OCI-M2 (cell line): ENCODE measurements at regions not wholly inside any gene's neighbourhood (a gene's known extent, or its start where the extent isn't known, plus 50 kb on each side); places are given as distances from the start of the nearest gene placed in this dataset.

Source experiments
- DNase-seq: peaks from one replicate; lab custom pipeline; 2025; ENCODE audit not compliant: unreplicated experiment; lab: John Stamatoyannopoulos, UW

GRCh38 chr2:42880738-42881690 is 88.6 kb upstream of the HAAO start:
- no peak for DNase-seq

DNA sequence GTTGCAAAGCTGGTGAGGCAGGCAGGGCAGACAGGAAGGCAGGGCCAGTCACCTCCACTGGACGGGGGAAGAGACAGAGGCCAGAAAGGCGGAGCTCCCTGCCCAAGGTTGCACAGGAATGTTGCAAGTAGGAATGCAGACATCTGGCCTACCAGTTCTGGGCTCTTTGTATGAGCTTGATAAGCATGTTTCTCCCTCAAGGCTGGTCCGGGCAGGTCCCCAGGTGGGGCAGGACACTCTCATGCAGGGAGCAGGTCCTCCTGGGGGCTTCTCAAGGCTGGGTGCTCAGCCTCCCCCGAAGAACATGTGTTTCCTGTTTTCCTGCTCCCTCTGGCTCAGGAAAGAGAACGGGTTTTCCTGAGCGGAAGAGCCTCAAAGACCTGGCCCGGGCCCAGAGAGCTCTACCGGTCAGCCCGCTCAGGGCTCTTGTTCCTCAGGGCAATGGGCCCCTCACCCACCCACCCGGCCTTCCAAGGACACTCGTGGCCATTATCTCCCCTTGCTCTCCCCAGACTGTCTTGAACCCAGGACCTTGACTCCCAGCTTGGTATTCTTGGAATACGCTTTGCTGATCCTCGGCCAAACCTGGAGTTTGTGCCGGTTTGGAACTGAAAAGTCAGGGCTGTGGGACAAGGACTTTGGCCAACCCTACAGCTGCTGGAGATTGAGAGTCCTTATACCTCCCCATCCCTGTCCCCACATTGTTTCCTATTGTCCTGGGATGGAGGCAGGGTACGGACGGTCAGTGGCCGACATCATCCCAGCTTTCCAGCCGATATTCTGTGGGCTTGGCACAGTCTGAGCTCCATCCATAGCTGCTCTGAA is 87.7 kb upstream of the HAAO start:
- DNase-seq: no peak

- no peak for DNase-seq
Measured at GRCh38 chr2:42879121-42879705, 86.8 kb upstream of the HAAO start.

DNA sequence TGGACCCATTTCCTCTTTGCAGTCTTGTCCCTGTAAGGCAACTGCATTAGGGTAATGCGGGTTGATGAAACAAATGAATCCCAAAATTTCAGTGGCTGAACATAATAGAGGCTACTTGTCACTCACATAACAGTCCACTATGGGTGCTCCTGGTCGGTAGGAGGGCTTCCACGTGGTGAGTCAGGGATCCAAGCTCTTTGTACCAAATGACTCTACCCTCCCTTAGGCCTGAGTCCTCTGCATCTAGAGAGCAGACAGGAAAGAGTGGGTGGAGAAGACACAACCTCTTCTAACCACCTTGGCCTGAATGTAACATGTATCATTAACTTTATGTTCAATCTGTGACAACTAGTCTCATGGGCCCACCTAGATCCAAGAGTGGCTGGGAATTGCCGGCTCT is 86.2 kb upstream of the HAAO start:
- DNase-seq: no peak

- DNase-seq: no peak
Measured at GRCh38 chr2:42877936-42878335, 85.6 kb upstream of the HAAO start.

DNA sequence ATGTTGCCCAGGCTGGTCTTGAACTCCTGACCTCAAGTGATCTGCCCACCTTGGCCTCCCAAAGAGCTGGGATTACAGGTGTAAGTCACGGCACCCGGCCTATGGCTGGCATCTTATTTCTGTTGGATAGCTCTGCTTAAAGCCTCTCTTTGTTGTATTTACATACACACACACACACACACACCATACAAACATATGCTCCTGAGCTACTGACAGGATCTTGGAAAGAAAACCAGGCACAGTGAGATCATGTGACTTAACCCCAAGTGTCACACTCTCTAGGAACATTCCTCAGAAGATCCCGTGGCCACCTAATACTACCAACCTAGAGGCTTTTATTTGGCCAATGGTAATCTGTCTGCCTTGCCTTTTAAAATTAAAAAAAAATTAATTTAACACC is 85.1 kb upstream of the HAAO start:
- DNase-seq: no peak

DNA sequence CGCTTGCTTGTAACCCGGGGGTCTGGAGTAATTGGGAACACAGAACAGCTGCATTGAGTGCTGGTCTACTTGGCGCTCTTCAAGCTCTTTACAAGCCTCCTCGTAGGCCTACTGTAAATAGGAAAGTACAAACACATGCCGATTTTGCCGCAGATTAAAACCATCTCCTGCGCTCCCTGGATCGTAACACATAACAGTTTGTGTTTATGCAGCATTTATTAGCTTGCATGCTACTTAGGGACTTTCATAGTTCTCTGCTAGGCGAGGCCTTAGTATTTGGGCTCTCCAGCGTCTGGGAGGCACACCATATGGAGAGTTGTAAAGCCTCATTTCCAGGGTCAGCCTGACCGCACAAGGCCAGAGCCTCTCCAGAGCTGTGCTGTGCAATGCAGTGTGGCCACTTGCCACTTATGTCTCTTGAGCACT is 84.0 kb upstream of the HAAO start:
- DNase-seq: no peak

DNA sequence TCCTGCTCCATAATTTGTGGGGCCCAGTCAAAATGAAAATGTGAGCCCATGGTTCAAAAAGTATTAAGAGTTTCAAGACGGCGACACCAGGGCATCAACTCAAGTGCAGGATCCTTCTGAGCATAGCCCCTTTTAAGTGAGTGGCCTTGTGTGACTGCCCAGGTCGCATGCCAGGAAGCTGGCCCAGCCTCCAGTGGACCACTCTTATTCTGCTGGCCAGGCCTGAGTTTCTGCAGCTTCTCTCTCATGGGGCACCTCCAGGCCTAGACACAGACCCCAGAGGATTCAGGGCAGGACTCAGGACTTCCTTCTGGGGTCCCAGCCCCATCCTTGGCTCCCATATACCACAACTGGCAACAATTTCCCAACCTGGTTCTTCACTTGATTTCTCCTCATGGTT is 83.5 kb upstream of the HAAO start:
- no peak for DNase-seq

DNA sequence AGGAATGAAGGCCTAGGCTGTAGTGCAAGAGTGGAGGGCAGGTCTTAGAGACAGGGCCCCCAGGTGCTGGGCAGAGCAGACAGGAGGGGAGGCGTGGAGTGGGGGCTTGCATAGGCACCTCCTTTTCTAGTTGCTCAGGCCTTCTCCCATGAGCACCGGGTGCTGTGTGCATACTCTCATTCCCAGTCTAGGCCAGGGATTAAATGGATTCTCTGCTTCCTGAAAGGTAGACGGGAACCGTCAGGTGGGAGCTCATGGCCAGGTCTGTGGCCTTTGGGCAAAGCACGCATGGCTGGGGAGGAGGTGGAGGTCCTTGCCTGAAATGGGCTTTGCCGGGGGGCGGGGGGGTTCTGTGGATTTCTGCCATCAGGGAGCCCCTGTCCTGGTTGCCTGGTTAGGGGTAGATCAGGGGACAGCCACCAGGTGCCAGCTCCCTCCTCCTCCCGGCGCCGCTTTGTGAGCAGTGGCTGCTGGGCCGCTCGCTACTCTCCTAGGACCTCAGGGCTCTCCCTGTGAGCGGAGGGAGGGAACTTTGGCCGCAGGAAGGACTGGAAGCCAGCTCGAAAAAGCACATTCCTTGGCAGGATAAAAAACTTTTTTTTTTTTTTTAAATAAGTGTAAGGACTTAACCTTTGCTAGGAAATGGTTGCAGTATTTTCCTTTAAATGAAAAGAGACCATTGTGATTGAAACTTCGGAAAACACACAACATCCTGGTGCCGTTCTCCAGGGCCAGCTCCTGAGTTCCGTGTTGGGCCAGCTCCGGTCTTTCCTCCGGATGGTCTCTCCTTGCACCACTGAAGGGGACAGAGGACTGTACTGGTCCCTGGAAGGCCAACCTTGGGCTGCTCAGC is 82.8 kb upstream of the HAAO start:
- no peak for DNase-seq

DNA sequence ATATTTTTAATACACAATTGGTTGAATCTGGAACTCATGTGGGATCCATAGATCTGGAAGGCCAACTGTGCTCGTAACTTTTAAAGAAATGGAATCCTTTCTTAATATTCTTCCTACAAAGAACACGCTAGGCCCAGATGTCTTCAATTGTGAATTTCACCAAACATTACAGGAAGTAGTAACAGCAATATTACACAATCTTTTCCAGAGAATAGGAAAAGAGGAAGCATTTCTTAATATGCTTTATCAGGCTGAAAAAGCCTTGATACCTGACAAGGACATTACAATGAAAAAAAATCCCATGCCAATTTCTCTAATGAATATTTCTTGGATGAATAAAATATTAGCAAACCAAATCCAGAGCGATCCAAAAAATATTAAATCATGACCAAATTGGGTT is 80.3 kb upstream of the HAAO start:
- no peak for DNase-seq

DNA sequence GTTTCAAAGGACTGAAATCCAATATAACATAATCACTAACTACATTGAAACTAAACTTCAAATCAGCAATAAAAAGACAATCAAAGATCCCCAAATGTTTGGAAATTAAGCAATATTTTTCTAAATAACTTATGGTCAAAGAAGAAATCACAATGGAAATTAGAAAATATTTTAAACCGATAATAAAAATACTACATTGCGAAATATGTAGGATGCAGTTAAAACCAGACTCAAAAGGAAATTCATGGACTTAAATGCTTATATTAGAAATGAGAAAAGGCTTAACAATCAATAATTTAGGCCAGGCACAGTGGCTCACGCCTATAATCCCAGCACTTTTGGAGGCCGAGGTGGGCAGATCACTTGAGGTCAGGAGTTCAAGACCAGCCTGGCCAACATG is 79.0 kb upstream of the HAAO start:
- DNase-seq: no peak

DNA sequence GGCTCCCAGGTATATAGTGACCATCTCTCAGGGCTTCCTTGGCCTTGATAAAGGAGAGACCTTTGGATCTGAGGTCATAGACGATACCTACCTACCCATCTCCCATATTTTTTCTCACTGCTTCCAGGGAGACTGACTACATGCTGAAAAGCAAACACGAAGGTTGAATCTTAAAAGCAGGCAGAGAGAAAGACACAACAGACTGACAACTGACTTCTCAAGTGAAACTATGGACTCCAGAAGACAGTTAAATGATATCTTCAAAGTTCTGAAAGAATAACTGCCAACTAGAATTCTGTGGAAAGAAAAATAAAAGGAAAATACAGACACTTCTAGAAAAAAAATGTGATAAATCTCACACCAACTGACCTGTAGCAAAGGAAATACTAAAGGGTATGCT is 76.5 kb upstream of the HAAO start:
- DNase-seq: no peak

GRCh38 chr2:42868096-42868495 is 75.7 kb upstream of the HAAO start:
- no peak for DNase-seq

- no peak for DNase-seq
Measured at GRCh38 chr2:42867093-42868065, 75.0 kb upstream of the HAAO start.

GRCh38 chr2:42865884-42866881 is 73.8 kb upstream of the HAAO start:
- DNase-seq: no peak

- no peak for DNase-seq
Measured at GRCh38 chr2:42864641-42865280, 72.4 kb upstream of the HAAO start.

DNA sequence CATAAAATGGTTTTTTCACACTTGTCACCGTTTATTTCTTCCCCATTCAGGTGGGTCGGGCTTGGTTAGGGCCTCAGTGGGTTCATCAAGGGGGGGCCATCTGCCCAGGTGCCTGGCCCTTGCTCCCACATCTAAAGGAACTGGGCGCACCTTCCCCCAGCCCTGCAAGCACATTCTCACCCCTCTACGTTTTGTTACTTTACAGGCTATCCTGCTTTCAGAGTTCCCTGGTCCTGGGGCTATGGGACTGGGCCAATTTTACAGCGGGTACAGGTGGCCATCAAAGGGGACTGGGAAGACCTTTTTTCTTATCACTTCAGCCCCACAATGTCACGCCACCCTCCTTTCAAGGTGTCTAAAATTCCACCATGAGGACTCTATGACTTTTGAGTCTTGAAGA is 71.8 kb upstream of the HAAO start:
- DNase-seq: no peak

GRCh38 chr2:42863751-42864150 is 71.4 kb upstream of the HAAO start:
- no peak for DNase-seq
